Prostate gland (tissue), 2 donors: ENCODE measurements at regions not wholly inside any gene's neighbourhood (a gene's known extent, or its start where the extent isn't known, plus 50 kb on each side); places are given as distances from the start of the nearest gene placed in this dataset.

Source experiments
- CTCF ChIP-seq, 4 experiments: fragments of 200-600 bp in 2 of 4; fragments of 450-650 bp in 2 of 4; sonication (generic) in 2 of 4; IDR thresholded peaks; 1 replicate in 3 of 4; 2 replicates in 1 of 4; pipeline ENCODE4 v1.5.1; 2016 to 2019; ENCODE audit warnings: antibody characterized with exemption in 4 of 4, mild to moderate bottlenecking in 2 of 4, moderate library complexity in 2 of 4
- POLR2A ChIP-seq: fragments of 450-650 bp; IDR thresholded peaks from one replicate; pipeline ENCODE4 v1.6.1; 2016; ENCODE audit warnings: antibody characterized with exemption, mild to moderate bottlenecking

- TF ChIP-seq CTCF (IDR thresholded peaks at IDR 0.05) (no peak), POLR2A (no peak)
Measured at GRCh38 chr18:67280486-67281242, 235.9 kb downstream of the DSEL start.
